Astrocyte of the cerebellum (primary cell): ENCODE measurements at regions not wholly inside any gene's neighbourhood (a gene's known extent, or its start where the extent isn't known, plus 50 kb on each side); places are given as distances from the start of the nearest gene placed in this dataset.

Experiments used
- DNase-seq: peaks from one replicate; pipeline ENCODE4 v3.0.0-alpha.2; 2011; ENCODE audit warnings: low read depth
- H3K4me3 ChIP-seq: 2 replicates; pipeline ENCODE4 v1.5.1; 2011; ENCODE audit warnings: mild to moderate bottlenecking, low read depth, low read length, moderate library complexity
- CTCF ChIP-seq: IDR thresholded peaks from 2 replicates; pipeline ENCODE4 v1.5.1; 2012; ENCODE audit warnings: low read length, low read depth, moderate library complexity, mild to moderate bottlenecking; ENCODE audit errors: missing control alignments
- in situ Hi-C: cut with HindIII; loops from 2 replicates; pipeline ENCODE4 v1.10.0; 2017; ENCODE audit warnings: low sequenced_read_pairs

- DNase-seq = no peak
- no peak overlapping the region for H3K4me3 ChIP-seq
- in situ Hi-C loops = no loop called here
- TF ChIP-seq CTCF = no peak
These were observed 67.5 kb upstream of the LINC01488 start for GRCh38 chr11:69413993-69414392.

- TF ChIP-seq CTCF = no peak
- in situ Hi-C loops = no loop called here
- H3K4me3 ChIP-seq = no peak overlapping the region
- no peak for DNase-seq
These were observed 66.7 kb upstream of the LINC01488 start for GRCh38 chr11:69414773-69415187.

- H3K4me3 ChIP-seq = no peak overlapping the region
- no peak for DNase-seq
- in situ Hi-C loops = no loop called here
- TF ChIP-seq CTCF = no peak
These were observed 65.9 kb upstream of the LINC01488 start for GRCh38 chr11:69415411-69416142.

GRCh38 chr11:69416143-69416515, 65.3 kb upstream of the LINC01488 start:
- no peak for TF ChIP-seq CTCF
- in situ Hi-C loops = no loop called here
- no peak for DNase-seq
- H3K4me3 ChIP-seq = no peak overlapping the region

GRCh38 chr11:69416762-69417698, 64.4 kb upstream of the LINC01488 start:
- TF ChIP-seq CTCF = no peak
- no peak overlapping the region for H3K4me3 ChIP-seq
- in situ Hi-C loops = no loop called here
- DNase-seq = no peak

- TF ChIP-seq CTCF = no peak
These were observed 63.8 kb upstream of the LINC01488 start for GRCh38 chr11:69417699-69418085.

More at GRCh38 chr11:69417699-69418085, 63.8 kb upstream of the LINC01488 start:
- no peak for DNase-seq
- in situ Hi-C loops = no loop called here
- no peak overlapping the region for H3K4me3 ChIP-seq
